GM10266 (cell line): ENCODE measurements at regions not wholly inside any gene's neighbourhood (a gene's known extent, or its start where the extent isn't known, plus 50 kb on each side); places are given as distances from the start of the nearest gene placed in this dataset.

Experiments
- DNase-seq: peaks from one replicate; pipeline ENCODE4 v3.0.0; 2012; ENCODE audit errors: extremely low spot score
- CTCF ChIP-seq: IDR thresholded peaks from 2 replicates; pipeline ENCODE4 v1.5.1; 2012; ENCODE audit warnings: mild to moderate bottlenecking, low read depth; ENCODE audit not compliant: control insufficient read depth, insufficient read depth; ENCODE audit errors: missing control alignments

GRCh38 chr14:100654025-100654813 lies 67.0 kb upstream of the BEGAIN start:
- DNase-seq, result no peak
- no peak for TF ChIP-seq CTCF

- peak; percentile 70 for TF ChIP-seq CTCF
These were observed 67.9 kb upstream of the BEGAIN start for GRCh38 chr14:100654814-100655740.

GRCh38 chr14:100655741-100656085 lies 68.5 kb upstream of the BEGAIN start:
- TF ChIP-seq CTCF, result no peak
- DNase-seq, result no peak

More at GRCh38 chr14:100654814-100655740, 67.9 kb upstream of the BEGAIN start:
- DNase-seq, result peak; percentile 61

- TF ChIP-seq CTCF, result no peak
- DNase-seq, result no peak
These were observed 69.7 kb upstream of the DLK1 start for GRCh38 chr14:100656996-100657395.

GRCh38 chr14:100657780-100658179 lies 68.9 kb upstream of the DLK1 start:
- TF ChIP-seq CTCF, result no peak
- DNase-seq, result no peak

- no peak for DNase-seq
- TF ChIP-seq CTCF, result no peak
These were observed 68.4 kb upstream of the DLK1 start for GRCh38 chr14:100658181-100658886.
